DMS153 treated with DMSO at 0.1 percent for 48 hours (cell line): ENCODE measurements at regions not wholly inside any gene's neighbourhood (a gene's known extent, or its start where the extent isn't known, plus 50 kb on each side); places are given as distances from the start of the nearest gene placed in this dataset.

Source experiments
- DNase-seq: peaks from one replicate; lab custom pipeline; 2025; ENCODE audit not compliant: unreplicated experiment; lab: John Stamatoyannopoulos, UW

DNA sequence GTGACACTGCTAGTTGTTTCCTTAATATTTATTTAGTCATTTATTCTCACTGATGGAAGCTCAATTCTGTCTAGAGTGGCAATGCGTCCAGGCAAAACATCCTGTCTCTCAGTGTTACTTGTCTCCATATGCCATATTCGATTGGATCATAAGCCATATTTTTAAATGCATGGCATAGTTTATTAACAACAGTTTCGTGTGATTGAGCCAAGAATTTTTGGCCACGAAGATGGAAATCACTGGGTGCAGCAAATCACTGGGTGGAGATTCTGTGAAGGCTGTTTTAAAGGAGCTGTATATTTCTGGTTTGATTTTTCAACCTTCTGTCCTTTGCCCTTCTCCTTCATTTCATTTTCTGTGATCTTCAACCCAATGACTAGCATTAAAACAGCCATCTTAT lies 205.2 kb downstream of the JRKL start:
- DNase-seq = no peak

DNA sequence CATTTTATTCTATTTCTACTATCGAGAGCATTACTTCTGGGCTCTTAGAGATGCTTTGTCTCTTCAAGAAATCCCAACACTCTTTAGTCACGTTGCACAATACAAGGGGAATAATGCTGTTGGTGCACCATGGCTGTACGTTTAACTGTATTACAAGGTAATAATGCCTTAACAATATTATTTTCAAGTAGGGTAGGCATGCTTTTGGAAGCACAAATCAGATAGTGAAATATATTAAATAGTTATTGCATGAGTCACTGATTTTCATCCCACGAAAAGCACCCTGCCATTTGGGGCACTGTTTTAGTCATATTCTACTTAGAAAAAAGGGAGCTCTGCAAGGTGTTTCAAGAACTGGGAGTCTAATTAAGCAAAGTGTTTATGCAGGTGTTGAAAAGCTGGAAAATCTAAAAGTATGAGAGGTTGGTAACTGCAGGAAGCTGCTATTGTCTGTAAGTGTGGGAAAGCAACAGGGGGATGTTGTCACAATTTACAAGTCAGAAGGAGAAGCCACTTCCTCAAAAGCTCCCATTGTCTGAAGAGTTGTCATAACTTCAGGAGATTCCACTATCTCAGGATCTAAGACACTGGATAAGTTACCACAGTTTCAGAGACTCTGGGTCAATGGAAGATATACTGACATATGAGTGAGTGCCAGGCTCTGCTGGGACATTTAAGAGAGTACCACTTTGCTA lies 218.2 kb downstream of the JRKL start:
- DNase-seq = no peak

DNA sequence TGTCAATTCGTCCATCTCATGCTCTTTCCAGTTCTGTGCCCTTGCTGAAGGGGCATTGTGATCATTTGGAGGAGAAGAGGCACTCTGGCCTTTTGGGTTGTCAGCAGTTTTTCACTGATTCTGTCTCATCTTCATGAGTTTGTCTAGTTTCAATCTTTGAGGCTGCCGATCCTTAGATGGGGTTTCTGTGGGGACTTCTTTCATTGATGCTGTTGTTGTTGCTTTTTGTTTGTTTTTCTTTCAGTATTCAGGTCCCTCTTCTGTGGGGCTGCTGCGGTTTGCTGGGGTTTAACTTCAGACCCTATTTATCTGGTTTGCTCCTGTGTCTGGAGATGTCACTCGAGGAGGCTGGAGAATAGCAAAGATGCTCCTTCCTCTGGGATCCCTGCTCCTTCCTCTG lies 224.3 kb downstream of the JRKL start:
- DNase-seq = no peak

DNA sequence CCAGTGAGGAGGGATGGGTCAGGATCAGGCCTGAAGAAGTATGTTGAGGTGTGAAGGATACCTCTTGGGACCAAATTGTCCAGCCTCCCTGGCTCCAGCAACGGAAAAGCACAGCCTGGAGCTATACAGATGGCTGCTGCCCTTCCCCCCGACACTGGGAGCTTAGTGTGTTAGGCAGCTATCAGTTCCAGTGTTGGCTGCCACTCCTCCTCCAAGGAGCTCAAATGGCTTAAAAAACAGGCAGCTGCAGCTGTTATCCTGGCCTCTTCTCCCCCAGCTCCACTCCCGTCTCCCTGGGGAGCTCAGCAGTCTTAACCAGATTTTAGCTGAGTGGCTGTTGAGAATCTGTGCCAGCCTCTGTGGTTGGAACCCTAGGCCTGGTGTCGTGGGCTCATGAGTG lies 225.0 kb downstream of the JRKL start:
- no peak for DNase-seq

DNA sequence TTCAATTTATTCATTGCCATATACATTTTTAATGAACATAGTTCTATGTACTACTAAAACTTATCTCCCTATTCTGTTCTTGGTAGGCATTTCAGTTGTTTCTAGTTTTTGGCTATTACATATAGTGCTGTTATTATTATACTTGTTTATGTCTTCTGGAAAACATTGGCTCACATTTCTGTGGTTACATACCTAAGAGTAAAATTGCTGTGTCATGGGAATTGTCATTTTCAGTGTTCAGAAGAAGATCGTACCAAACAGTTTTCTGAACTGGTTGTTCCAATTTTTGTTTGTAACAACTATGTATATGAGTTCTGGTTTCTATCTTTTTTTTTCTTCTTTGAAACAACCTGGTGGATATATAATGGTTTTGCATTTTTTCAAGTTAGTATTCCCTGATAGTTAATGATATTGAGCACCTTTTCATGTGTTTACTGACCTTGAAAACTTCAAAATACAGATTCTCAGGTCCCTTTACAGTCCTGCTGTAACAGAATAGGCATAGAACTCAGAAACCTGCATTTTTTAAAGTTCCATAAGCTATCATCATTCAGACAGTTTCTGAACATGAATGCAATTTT lies 230.7 kb downstream of the JRKL start:
- no peak for DNase-seq

DNA sequence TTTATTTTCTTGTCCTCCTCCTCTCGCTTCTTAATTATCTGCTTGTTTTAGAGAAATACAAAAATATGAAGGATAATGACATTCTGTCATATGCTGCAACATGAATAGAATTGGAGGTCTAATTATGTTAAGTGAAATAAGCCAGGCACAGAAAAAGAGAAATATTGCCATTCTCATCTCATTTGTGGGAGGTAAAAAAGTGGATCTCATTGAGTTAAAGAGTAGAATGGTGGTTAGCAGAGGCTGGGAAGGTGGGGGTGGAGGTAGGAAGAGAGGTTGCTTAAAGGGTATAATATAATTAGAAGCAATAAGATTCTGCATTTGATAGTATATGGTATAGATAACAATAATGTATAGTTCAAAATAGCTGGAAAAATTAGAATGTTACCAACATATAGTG lies 231.3 kb downstream of the JRKL start:
- no peak for DNase-seq

DNA sequence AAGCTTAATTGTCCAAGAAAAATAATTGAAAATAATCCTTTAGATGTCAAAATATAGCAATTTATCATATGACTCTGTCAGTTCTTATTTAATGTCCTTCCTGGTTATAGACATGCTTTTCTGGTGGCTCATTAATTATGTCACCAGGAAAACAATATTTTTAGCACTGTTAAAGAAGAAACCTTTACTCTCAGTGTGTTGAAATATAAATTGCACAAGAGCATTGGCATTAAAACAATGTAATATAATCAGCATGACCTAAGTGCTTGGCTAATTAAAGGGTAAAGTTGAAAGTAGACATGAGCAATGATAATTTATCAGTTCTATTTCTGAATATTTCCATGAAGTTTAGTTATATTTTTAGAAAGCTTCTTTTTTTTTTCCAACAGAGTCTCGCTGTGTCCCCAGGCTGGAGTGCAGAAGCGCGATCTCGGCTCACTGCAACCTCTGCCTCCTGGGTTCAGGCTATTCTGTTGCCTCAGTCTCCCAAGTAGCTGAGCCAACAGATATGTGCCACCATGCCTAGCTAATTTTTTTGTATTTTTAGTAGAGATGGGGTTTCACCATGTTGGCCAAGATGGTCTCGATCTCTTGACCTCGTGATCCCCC lies 232.3 kb downstream of the JRKL start:
- no peak for DNase-seq

DNA sequence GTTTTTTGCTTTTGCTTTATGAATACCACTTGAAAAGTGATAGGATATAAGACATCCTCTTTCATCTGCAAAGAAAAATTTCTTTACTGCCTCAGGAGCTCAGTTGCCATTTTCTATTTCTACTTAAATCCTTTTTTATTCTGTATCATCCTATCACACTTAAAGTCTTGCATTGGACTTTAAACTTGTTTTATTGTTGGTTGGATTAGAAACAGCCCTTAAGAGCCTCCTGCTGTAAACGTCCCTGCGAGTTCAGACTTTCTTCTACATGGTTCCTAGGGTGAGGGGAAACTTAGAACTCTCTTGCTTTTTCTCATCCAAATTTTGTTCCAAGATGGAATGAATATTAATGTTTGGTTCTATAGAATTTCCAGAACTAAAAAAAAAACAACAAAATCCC lies 234.3 kb downstream of the JRKL start:
- no peak for DNase-seq

DNA sequence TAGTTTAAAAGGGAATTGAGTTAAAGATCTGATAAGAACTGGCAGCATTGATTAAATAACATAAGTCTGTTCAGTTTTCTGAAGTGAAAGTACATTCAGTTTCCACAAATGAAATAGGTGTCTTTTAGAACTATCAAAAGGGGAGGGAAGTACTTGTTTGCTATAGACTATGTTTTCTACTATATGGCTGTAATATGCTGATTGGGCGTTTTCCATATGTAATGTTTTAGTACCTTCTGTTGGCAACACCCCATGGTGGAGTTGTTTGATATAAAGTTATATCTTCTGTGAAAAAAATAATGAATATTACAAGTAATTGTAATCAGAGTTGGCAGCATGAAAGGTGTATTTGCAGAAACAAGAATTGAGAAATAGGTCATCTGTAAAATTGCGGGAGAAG lies 237.6 kb downstream of the JRKL start:
- DNase-seq = no peak

DNA sequence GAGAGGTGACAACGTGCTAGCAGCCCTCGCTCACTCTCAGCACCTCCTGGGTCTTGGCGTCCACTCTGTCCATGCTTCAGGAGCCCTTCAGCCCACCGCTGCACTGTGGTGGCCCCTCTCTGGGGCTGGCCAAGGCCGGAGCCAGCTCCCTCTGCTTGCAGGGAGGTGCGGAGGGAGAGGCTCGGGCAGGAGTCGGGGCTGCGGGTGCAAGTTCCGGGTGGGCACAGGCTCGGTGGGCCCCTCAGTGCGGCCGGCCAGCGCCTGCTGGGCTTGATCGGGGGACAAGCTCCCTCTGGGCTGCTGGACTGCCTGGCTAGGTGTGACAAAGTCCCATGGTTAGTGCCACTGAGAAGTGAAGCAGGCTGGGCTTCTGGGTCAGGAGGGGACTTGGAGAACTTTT lies 245.8 kb downstream of the JRKL start:
- no peak for DNase-seq

DNA sequence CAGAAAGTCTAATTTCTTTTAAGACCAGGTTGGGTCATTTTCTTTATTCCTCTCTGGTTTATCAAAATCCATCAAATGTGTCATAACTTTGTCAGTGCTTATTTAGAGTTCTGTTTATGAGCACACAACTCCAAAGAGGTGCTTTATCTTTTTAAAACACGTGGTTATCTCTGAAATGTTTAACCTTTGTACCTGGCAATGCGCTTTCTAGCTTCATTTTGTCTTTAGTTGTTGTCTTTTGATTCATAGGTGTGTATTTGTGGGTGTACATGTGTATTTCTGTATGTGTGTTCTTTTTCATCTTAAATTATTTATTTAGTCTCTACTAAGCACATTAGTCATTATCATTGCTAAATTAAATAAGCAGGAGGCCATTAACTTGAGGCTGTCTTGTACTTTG lies 251.4 kb downstream of the JRKL start:
- DNase-seq = no peak

DNA sequence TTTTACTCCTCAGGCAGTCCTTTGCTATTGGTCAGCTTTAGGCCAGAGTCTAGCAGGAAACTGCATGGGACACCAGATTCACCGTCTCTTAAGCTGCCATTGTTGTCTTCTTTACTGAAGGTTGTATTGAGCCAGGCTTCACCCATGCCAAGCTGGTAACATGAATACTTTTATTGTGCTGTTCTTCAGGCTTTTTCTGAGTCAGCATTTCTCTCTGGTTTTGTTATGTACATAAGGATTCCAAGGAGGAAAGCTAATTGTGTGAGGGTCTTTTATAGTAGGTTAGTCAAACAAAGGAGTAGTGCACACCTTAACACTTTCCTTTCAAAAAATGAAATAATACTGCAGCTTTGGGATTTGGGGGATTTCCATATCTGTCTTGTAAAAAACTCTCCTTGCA lies 252.8 kb downstream of the JRKL start:
- no peak for DNase-seq

DNA sequence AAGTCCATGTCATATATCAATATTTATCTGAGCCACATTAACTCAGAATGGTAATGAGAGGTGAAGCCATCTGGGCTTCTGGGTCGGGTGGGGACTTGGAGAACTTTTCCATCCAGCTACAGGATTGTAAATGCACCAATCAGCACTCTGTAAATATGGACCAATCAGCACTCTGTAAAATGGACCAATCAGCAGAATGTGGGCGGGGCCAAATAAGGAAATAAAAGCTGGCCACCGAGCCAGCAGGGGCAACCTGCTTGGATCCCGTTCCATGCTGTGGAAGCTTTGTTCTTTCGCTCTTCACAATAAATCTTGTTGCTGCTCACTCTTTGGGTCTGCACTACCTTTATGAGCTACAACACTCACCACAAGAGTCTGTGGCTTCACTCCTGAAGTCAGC lies 253.4 kb downstream of the JRKL start:
- no peak for DNase-seq

DNA sequence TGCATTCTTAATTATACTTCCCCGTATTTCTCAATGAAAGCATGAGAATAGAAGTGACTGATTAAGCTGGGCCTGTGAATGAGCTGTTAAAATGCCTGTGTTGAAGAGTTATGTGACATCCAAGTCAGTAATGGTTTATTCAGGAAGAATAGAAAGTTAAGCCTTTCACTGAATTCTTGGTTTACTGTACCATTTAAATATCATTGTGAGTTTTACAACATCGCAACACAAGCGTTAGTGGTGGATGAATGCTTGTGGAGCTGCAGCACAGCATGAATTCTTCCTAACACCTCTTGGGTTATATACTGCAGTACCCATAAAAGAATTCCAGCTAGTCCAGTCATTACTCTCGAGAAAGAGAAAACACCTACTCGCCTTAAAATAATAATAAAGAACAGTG lies 257.8 kb downstream of the JRKL start:
- no peak for DNase-seq

DNA sequence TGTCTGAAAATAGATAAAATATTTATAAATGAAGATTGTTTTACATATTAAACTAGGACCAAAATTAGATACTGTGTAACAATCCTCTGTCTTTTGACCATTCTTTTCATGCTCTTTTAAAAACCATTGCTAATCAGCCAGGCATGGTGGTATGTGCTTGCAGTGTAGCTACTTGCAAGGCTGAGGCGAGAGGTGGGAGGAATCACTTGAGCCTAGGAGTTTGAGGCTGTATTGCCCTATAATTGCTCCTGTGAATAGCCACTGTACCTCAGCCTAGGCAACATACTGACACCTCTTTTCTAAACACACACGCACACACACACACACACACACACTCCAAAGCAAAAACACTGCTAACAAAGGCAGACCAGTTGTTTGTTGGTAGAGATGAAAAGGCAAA lies 259.2 kb downstream of the JRKL start:
- no peak for DNase-seq

DNA sequence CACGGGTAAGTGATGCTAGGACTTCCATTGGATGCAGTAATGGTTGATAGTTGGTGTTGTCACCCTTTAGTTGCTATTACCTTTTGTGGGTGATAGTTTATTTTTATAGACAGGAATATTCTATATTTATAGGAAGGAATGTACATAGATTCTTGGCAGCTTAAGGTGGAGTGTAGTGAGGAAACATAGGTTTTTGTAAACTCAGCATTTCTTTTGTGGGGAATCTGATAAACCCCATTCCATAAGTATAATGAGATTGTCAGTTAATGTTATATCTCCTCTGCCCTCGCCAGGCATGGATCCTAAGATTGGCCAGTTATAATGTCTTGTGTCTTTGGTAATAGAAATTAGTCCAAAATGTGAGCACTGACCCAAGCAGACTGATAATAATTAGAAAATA lies 262.7 kb downstream of the JRKL start:
- DNase-seq = no peak

DNA sequence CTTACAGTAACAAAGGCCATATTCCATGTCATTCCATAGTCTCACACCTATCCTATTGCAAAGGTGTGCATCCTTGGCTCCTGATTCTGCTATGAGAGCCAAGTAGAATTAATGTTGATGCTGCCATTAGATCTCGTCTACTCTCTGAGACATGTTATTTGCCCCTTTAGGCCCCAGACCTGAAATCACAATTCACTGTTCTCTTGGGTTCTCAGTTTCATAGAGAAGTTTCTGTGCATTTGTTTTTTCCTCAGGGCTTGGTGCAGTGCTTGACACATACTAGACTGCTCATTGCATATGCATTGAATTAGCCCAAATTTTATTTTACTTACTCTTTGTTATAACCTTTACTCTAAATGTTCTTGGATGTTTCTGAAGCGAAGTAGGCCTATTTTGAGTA lies 265.7 kb downstream of the JRKL start:
- no peak for DNase-seq

DNA sequence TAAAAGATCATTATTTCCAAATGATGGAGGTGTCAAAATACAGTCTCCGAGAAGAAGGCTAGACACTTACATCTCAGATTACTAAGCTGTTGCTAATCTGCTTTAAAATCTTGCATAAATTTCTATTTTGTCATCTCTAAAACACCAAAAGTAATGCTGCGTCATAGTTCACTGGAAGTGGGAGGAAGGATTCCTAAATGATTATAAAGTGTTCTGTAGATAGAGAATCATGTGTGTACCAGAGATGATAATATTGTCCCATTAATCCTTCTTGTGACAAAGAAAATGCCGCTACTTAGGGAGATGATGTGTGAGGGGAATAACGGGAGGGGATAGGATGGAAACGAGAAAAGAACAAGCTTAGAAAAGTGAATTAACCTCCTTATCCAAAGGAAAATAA lies 268.6 kb downstream of the JRKL start:
- DNase-seq = no peak

DNA sequence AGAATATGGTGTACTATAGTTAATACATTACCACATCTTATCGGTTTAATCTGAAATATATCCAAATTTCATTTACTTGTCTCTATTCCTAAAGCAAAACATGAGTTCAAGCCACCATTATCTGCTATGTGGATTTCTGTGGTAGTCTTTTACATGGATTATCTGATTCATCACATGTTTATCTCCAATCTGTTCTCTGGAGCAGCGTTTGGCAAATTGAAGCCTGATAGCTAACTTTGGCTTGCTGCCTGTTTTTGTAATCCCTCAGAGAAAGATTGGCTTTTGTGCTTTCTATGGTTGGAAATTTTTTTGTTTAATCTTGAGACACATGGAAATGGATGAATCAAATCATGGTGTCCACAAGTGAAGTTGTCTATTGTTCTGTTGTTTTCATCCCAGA lies 274.3 kb downstream of the JRKL start:
- no peak for DNase-seq

DNA sequence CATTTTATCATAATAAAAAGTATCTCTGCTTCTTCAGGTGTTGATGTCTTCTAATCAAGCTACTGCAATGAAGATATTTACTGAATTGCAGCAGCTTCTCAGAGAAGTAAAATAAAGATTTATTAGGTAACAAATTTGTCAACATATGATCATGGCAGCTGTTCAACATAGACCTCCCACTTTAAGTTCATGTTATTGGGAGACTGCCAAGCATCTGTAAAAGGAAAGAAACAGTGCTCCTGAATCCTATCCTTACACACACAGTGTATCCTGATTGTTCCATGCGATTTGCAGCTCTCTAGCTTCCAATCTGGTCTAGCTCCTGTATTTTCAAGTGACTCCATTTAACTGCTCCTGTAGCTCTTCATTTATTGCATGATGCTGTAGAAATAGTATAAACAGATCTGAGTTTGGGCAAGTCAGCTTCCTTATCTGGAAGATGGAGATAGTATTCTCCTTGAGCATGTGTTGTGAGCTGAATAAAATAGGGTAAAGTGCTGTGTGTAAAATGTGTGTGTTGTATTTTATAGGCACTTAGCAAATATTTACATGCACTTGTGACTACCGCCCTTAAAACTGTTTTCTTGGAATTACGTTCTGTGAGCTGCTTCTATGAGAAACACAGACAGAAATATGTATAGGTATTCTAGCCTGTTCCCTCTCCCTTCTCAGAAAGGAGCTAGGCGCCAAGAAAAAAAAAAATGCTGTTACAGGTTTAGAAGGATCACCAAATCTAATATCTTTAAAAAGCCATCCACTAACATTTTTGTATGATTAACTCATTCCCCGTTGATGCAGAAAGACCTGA lies 290.6 kb downstream of the JRKL start:
- no peak for DNase-seq

DNA sequence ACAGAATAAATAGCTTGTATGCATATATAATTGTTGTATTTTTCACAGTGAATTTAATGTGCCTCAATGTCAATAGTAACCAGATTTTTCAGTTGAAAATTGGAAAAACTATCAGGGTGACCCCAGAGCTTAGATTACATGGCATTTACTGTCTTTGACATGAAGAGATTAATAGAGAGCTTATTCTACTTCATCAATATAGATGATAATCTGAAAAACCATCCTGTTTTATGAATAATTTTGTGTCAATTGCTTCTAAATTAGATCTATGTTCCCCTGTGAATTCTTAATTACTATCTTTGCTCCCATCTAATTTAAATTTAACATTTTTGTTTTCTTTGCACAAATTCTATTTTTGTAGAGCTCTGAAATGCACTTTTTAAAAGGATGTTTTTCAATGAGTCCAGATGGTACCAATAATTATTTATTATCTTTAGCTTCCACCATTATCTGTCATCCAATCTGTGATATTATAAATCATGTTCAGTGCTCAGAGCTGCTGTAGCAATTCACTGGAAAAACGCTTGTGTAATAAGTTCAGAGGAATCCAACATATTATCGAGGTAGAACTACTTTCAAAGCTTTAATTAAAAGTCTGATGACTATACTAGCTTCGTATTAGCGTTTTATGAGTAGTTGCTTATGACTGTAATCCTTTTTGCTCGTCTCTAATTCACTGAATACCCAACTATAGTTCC lies 291.4 kb downstream of the JRKL start:
- no peak for DNase-seq
